ENCODE measurements at regions not wholly inside any gene's neighbourhood (a gene's known extent, or its start where the extent isn't known, plus 50 kb on each side); places are given as distances from the start of the nearest gene placed in this dataset.

DNA sequence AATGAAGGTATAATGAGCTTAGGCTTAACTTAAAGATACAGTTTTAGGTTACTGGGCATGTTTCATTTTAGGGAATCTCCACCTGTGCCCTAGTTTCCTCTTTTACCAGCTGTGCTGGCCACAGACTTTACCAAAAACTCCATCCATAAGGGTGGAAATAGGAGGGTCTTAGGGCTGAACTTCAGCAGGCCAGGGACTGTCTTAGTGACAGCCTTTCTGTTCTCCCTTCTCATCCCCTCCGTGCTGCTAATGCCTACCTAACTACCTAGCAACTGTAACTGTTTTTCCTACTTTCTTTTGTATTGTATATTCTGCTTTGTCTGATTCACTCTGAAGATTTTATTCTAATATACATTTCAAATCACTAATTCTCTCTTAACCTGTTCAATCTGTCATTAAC, 1375.3 kb downstream of the PCDH18 start:
- peaks cover 3% of the 10 kb centered on the region; the same call in 1 of the 2 replicates for H3K9me3 ChIP-seq (ENCODE audit: control insufficient read depth, insufficient read depth, low read length)
- H3K27me3 ChIP-seq (ENCODE audit: control insufficient read depth, insufficient read depth, low read length): no peaks in the 10 kb centered on the region
- ChIA-PET CTCF (no interaction called here), POLR2A (no interaction called here)
- no peak for DNase-seq (ENCODE audit: low read depth, low spot score)
- TF ChIP-seq, protein P1, sequence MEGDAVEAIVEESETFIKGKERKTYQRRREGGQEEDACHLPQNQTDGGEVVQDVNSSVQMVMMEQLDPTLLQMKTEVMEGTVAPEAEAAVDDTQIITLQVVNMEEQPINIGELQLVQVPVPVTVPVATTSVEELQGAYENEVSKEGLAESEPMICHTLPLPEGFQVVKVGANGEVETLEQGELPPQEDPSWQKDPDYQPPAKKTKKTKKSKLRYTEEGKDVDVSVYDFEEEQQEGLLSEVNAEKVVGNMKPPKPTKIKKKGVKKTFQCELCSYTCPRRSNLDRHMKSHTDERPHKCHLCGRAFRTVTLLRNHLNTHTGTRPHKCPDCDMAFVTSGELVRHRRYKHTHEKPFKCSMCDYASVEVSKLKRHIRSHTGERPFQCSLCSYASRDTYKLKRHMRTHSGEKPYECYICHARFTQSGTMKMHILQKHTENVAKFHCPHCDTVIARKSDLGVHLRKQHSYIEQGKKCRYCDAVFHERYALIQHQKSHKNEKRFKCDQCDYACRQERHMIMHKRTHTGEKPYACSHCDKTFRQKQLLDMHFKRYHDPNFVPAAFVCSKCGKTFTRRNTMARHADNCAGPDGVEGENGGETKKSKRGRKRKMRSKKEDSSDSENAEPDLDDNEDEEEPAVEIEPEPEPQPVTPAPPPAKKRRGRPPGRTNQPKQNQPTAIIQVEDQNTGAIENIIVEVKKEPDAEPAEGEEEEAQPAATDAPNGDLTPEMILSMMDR (IDR thresholded peaks at IDR 0.05; ENCODE audit: low read depth, low read length): no peak
- no peak overlapping the region for H3K4me3 ChIP-seq (ENCODE audit: low read depth, low read length)
- no peak overlapping the region for H3K27ac ChIP-seq (ENCODE audit: low read depth, low read length)

GRCh38 chr4:136150046-136150445, 1382.2 kb downstream of the PCDH18 start:
- CTCF ChIA-PET: no interaction called here
- DNase-seq (ENCODE audit: low read depth, low spot score): no peak

DNA sequence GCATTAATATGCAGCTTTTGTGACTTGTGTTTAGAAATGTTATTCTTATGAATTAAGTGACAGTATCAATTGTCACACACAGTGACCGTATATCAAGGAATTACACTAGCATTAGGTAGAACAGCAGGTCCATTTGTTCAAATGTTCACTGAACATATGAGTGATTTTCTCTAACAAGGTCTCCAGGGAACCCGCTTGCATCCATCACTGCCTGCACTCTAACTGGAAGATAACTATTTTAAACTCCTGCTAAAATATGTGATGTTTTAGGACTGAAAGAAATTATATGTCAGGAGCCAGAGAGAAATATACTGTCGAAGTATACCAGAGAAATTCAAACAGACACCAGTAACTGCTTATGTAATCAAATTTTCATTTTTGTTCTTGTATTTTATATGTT, 1395.7 kb downstream of the PCDH18 start:
- CTCF ChIA-PET: no interaction called here

More at GRCh38 chr4:136150046-136150445, 1382.2 kb downstream of the PCDH18 start:
- Histone ChIP-seq H3K4me3 (ENCODE audit: low read depth, low read length) (no peak overlapping the region), H3K9me3 (ENCODE audit: control insufficient read depth, insufficient read depth, low read length) (peaks cover 3% of the 10 kb centered on the region; the same call in 1 of the 2 replicates), H3K27ac (ENCODE audit: low read depth, low read length) (no peak overlapping the region), H3K27me3 (ENCODE audit: control insufficient read depth, insufficient read depth, low read length) (no peaks in the 10 kb centered on the region)
- POLR2A ChIA-PET: no interaction called here
- TF ChIP-seq, protein P1 (IDR thresholded peaks at IDR 0.05; ENCODE audit: low read depth, low read length): no peak

GRCh38 chr4:136124251-136124745, 1408.0 kb downstream of the PCDH18 start:
- Histone ChIP-seq H3K9me3 (ENCODE audit: control insufficient read depth, insufficient read depth, low read length) (no peaks in the 10 kb centered on the region), H3K4me3 (ENCODE audit: low read depth, low read length) (no peak overlapping the region), H3K27ac (ENCODE audit: low read depth, low read length) (no peak overlapping the region), H3K27me3 (ENCODE audit: control insufficient read depth, insufficient read depth, low read length) (no peaks in the 10 kb centered on the region)
- DNase-seq (ENCODE audit: low read depth, low spot score): no peak
- TF ChIP-seq, protein P1 (IDR thresholded peaks at IDR 0.05; ENCODE audit: low read depth, low read length): no peak
- POLR2A ChIA-PET: no interaction called here
- CTCF ChIA-PET: interaction anchor here (0.7 kb wide), 1 partner anchor 737 kb away, joined by 9 read pairs; no protein-coding TSS in a partner anchor

More for the DNA sequence above, 1395.7 kb downstream of the PCDH18 start:
- TF ChIP-seq, protein P1 (IDR thresholded peaks at IDR 0.05; ENCODE audit: low read depth, low read length): no peak
- no peak overlapping the region for H3K4me3 ChIP-seq (ENCODE audit: low read depth, low read length)
- POLR2A ChIA-PET: no interaction called here
- H3K27ac ChIP-seq (ENCODE audit: low read depth, low read length): no peak overlapping the region
- no peaks in the 10 kb centered on the region for H3K9me3 ChIP-seq (ENCODE audit: control insufficient read depth, insufficient read depth, low read length)
- DNase-seq (ENCODE audit: low read depth, low spot score): no peak
- H3K27me3 ChIP-seq (ENCODE audit: control insufficient read depth, insufficient read depth, low read length): no peaks in the 10 kb centered on the region

- CTCF ChIA-PET: interaction anchor here (0.5 kb wide), 1 partner anchor 91 kb away, joined by 4 read pairs; no protein-coding TSS in a partner anchor
- TF ChIP-seq, protein P1 (IDR thresholded peaks at IDR 0.05; ENCODE audit: low read depth, low read length): no peak
- no peak for DNase-seq (ENCODE audit: low read depth, low spot score)
- Histone ChIP-seq H3K9me3 (ENCODE audit: control insufficient read depth, insufficient read depth, low read length) (no peaks in the 10 kb centered on the region), H3K4me3 (ENCODE audit: low read depth, low read length) (no peak overlapping the region), H3K27ac (ENCODE audit: low read depth, low read length) (no peak overlapping the region), H3K27me3 (ENCODE audit: control insufficient read depth, insufficient read depth, low read length) (no peaks in the 10 kb centered on the region)
- POLR2A ChIA-PET: no interaction called here
These were observed 1410.9 kb downstream of the PCDH18 start for GRCh38 chr4:136121426-136121825.
